Rectal smooth muscle tissue (tissue), 1 donor: ENCODE measurements at regions not wholly inside any gene's neighbourhood (a gene's known extent, or its start where the extent isn't known, plus 50 kb on each side); places are given as distances from the start of the nearest gene placed in this dataset.
"Not testable (repeated sequence)": the region's sequence is repeated elsewhere in the genome, so short reads cannot be mapped to it uniquely, and the experiment has no call there.

ENCODE experiments used
- H3K27ac ChIP-seq: one replicate; pipeline ENCODE4 v1.7.0; 2013; ENCODE audit warnings: low read depth, low read length, inconsistent platforms
- H3K27me3 ChIP-seq: one replicate; pipeline ENCODE4 v1.7.0; 2013; ENCODE audit warnings: low read length; ENCODE audit not compliant: control insufficient read depth, insufficient read depth
- H3K36me3 ChIP-seq: one replicate; pipeline ENCODE4 v1.7.0; 2013; ENCODE audit warnings: low read length; ENCODE audit not compliant: control insufficient read depth, insufficient read depth
- H3K4me1 ChIP-seq: one replicate; pipeline ENCODE4 v1.7.0; 2013; ENCODE audit warnings: low read length; ENCODE audit not compliant: control insufficient read depth, insufficient read depth
- H3K4me3 ChIP-seq: one replicate; pipeline ENCODE4 v1.7.0; 2013; ENCODE audit warnings: low read length
- H3K9ac ChIP-seq: one replicate; pipeline ENCODE4 v1.7.0; 2013; ENCODE audit warnings: low read length

DNA sequence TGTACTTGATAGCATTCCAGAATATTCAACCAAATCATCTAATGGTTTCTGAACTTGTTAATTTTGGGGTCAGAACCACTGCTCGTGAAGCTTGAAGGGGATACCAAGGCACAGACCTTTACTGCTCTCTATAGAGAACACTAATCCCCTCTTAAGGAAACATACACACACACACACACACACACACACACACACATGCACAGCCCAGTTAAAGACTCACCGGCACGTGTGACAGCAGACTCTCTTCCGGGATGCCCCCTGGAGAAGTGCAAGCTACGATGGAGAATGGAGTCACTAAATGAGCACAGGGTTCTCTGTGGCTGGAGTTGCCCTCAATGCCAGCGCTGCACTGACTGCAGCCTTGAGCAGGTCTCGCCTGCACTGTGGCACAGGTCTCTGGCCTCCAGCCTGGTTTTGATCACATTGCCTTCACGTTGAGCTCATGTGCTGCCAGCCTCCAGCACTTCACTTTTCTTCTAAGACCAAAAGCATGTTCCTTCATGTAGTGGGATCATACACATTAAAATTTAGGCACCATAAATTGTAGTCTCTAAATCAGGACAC is 300.8 kb downstream of the POM121L12 start:
- H3K27me3 ChIP-seq, result no peaks in the 10 kb centered on the region

DNA sequence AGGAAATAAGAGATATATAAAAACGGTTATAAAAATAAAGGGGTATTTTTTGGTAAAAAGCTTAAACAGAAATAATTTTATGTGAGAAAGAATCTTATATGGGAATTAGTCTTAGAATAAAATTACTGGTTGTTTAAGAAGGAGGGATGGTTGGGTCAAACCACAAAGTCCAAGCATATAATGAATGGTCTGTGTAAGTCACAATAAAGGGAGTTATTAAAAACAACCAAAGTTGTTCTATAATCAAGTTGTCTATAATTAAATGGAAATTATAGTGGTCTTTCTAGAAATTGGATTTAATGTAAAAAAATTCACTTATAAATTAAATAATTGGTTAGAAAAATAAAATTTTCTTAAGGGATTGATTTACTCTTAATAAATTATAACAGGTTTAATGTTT is 304.8 kb downstream of the POM121L12 start:
- no peak overlapping the region for H3K4me3 ChIP-seq
- no peak overlapping the region for H3K9ac ChIP-seq
- H3K27ac ChIP-seq, result no peak overlapping the region
- no peaks in the 10 kb centered on the region for H3K4me1 ChIP-seq
- no peaks in the 10 kb centered on the region for H3K27me3 ChIP-seq
- no peaks in the 10 kb centered on the region for H3K36me3 ChIP-seq

More for the DNA sequence above, 300.8 kb downstream of the POM121L12 start:
- Histone ChIP-seq H3K9ac (no peak overlapping the region), H3K4me3 (no peak overlapping the region), H3K27ac (no peak overlapping the region), H3K4me1 (no peaks in the 10 kb centered on the region), H3K36me3 (no peaks in the 10 kb centered on the region)

- H3K9ac ChIP-seq, result no peak overlapping the region
- H3K4me3 ChIP-seq, result no peak overlapping the region
Measured at GRCh38 chr7:53350241-53350640, 314.8 kb downstream of the POM121L12 start.

GRCh38 chr7:53351681-53352080 is 316.2 kb downstream of the POM121L12 start:
- Histone ChIP-seq H3K9ac (no peak overlapping the region), H3K4me3 (no peak overlapping the region), H3K27ac (no peak overlapping the region), H3K27me3 (no peaks in the 10 kb centered on the region), H3K4me1 (no peaks in the 10 kb centered on the region), H3K36me3 (no peaks in the 10 kb centered on the region)

More at GRCh38 chr7:53350241-53350640, 314.8 kb downstream of the POM121L12 start:
- Histone ChIP-seq H3K4me1 (no peaks in the 10 kb centered on the region), H3K36me3 (no peaks in the 10 kb centered on the region), H3K27ac (no peak overlapping the region), H3K27me3 (no peaks in the 10 kb centered on the region)

DNA sequence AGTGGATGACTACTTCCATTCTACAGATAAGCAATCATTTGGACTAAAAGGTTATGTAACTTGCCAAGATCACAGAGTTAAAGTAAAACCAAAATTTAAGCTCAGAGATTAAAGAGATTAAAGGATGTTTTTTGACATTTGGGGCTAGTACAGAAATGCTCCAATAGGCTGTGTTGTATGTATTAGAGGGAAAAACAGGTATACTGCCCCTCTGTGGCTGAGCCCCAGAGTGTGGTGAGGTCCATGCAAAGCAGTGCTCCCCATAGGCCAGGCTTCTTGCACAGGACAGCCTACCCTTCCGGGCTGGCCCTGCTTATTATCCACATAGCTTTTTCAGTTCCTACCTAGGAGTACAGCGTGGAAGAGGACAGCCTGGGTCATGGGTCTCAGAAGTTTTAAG is 322.8 kb downstream of the POM121L12 start:
- Histone ChIP-seq H3K27ac (no peak overlapping the region), H3K9ac (no peak overlapping the region), H3K27me3 (no peaks in the 10 kb centered on the region), H3K4me3 (no peak overlapping the region), H3K36me3 (no peaks in the 10 kb centered on the region), H3K4me1 (no peaks in the 10 kb centered on the region)

GRCh38 chr7:53383131-53383530 is 347.7 kb downstream of the POM121L12 start:
- Histone ChIP-seq H3K36me3 (no peaks in the 10 kb centered on the region), H3K27me3 (no peaks in the 10 kb centered on the region), H3K9ac (no peak overlapping the region), H3K4me1 (no peaks in the 10 kb centered on the region), H3K4me3 (no peak overlapping the region), H3K27ac (no peak overlapping the region)

DNA sequence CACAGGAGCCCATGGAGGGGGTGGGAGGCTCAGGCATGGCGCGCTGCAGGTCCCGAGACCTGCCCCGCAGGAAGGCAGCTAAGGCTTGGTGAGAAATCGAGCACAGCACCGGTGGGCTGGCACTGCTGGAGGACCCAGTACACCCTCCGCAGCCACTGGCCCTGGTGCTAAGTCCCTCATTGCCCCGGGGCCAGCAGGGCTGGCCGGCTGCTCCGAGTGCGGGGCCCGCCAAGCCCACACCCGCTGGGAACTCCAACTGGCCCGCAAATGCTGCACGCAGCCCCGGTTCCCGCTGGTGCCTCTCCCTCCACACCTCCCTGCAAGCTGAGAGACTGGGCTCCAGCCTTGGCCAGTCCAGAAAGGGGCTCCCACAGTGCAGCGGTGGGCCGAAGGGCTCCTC is 349.8 kb downstream of the POM121L12 start:
- H3K9ac ChIP-seq, H3K27me3 ChIP-seq, H3K27ac ChIP-seq, H3K4me1 ChIP-seq, H3K36me3 ChIP-seq, H3K4me3 ChIP-seq: not testable (repeated sequence)

DNA sequence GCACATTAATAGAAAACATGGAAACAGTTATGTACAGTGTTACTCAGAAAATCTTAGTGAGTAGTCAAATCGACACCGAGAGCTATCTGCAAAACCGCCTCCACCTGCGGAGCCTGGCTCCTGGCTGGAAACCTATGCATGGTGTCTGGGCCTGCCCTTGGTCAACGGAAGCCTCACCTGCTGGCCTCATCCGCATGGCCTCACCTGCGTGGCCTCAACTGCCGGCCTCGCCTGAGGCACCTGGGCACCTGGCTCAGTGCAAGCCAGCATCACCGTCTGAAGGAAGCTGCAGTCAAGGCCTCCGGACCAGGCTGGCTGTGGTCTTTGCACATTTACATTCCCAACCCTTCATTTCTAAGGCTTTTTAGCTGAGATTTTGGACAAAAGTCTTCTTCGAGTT is 352.1 kb downstream of the POM121L12 start:
- Histone ChIP-seq H3K4me3 (no peak overlapping the region), H3K4me1 (no peaks in the 10 kb centered on the region), H3K27me3 (no peaks in the 10 kb centered on the region), H3K9ac (no peak overlapping the region), H3K27ac (no peak overlapping the region), H3K36me3 (no peaks in the 10 kb centered on the region)

- no peak overlapping the region for H3K4me3 ChIP-seq
- no peaks in the 10 kb centered on the region for H3K4me1 ChIP-seq
- H3K9ac ChIP-seq, result no peak overlapping the region
- H3K27me3 ChIP-seq, result no peaks in the 10 kb centered on the region
- no peak overlapping the region for H3K27ac ChIP-seq
- no peaks in the 10 kb centered on the region for H3K36me3 ChIP-seq
Measured at GRCh38 chr7:53397911-53398310, 362.5 kb downstream of the POM121L12 start.

DNA sequence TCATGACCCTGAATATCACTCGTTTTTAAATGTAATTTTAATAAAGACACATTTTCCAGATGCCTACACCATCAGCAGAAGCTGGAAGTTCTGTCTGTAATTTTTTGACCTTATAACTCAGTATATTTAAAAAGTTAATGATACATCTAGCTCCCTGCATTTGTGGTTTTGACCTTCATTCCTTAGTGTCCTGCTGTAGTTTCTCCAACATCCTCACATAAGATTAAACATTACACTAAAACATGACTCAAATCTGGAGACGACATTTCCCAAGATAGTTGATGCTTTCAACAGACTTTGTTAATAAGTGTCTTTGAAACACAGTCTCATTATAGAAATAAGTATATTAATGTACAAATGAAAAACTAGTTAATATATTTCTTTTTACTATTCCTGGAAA is 363.1 kb downstream of the POM121L12 start:
- H3K4me3 ChIP-seq, result no peak overlapping the region
- H3K36me3 ChIP-seq, result no peaks in the 10 kb centered on the region
- H3K9ac ChIP-seq, result no peak overlapping the region
- H3K27ac ChIP-seq, result no peak overlapping the region
- no peaks in the 10 kb centered on the region for H3K4me1 ChIP-seq
- H3K27me3 ChIP-seq, result no peaks in the 10 kb centered on the region

DNA sequence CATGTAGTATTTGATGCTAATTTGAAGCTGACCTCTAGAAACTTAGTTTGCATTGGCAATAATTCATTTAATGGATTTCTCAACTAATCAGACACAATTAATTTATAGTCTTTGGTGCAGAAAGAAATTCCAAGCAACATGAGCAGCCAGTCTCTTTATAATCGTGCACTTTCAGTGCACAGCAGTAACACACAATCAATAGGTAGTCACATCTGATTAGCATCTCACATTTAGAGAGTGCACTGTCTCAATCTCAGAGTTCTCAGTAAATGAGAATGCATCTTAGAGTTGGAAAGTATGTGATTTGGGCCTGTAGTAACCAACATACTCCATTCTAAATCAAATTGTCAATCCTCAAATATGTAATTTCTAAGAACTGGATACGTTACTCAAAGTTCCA is 377.6 kb downstream of the POM121L12 start:
- Histone ChIP-seq H3K27ac (no peak overlapping the region), H3K4me3 (no peak overlapping the region), H3K9ac (no peak overlapping the region), H3K36me3 (no peaks in the 10 kb centered on the region), H3K4me1 (no peaks in the 10 kb centered on the region), H3K27me3 (no peaks in the 10 kb centered on the region)

DNA sequence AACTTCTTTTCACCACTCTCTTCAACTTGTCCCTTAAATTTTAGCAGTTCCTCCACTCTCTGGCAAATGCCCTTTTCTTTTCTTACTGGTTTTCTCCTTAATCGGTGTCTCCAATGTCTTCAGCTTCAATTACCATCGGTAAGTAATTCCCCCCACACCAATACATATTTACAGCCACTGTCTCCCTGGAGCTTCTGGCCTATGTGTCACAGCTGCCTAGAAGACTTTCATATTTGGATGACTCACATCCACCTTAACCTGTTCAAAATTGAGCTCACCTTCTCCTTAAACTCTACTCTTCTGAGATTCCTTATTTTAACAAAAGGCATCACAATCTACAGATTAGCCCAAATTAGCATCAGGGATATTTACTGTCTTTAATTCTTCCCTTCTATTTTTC is 380.4 kb downstream of the POM121L12 start:
- Histone ChIP-seq H3K27me3 (no peaks in the 10 kb centered on the region), H3K36me3 (no peaks in the 10 kb centered on the region), H3K4me1 (no peaks in the 10 kb centered on the region), H3K9ac (no peak overlapping the region), H3K4me3 (no peak overlapping the region), H3K27ac (no peak overlapping the region)

DNA sequence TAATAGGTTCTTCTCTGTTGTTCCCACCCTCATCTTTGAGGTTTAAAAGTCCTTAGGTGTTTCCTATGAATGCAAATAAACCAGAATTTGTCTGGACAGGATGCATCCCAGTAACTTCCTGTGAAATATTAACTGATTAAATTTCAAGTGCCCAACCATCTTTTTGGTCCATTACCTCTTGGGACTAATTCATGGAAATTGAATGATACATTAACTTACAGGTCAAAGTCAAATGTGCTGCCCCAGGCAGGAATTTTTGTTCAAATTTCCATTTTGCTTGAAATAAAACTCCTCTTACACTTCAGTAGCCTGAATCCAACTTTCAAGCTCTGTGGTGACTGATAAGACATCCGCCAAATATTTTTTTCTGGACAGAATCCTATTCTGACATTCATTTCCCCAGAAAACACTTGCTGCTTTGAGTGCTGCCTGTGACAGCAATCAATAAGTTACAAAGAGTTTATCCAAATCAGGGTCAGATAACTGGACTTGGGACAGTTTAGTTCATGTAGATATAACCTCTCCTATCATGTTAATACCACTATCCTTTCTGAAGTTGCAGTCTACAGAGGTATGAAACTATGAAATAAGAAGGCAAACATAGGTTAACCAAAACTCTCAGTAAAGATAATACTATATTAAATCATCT is 383.5 kb downstream of the POM121L12 start:
- H3K4me1 ChIP-seq, result no peaks in the 10 kb centered on the region
- no peaks in the 10 kb centered on the region for H3K27me3 ChIP-seq
- no peak overlapping the region for H3K9ac ChIP-seq
- no peak overlapping the region for H3K4me3 ChIP-seq
- no peaks in the 10 kb centered on the region for H3K36me3 ChIP-seq
- H3K27ac ChIP-seq, result no peak overlapping the region
